ENCODE measurements at regions not wholly inside any gene's neighbourhood (a gene's known extent, or its start where the extent isn't known, plus 50 kb on each side); places are given as distances from the start of the nearest gene placed in this dataset.
"Not testable (repeated sequence)": the region's sequence is repeated elsewhere in the genome, so short reads cannot be mapped to it uniquely, and the experiment has no call there.

DNA sequence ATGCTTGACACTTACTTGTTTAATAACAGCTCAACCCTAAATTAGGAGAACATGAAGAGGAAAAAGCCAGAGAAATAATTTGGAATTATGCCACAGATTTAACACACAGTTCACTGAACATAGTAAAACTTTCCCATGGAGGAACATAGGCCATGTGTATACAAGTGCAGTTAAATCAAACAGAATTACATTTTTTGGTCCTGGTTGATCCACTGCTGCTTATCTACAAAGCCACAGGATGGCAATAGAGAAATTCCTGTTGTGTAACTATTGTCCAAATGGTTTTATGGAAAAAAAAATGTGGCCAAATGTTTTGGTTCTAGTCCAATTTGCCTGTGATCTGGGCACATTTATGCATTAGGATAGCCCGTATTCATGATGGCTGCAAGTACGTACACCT, 136.8 kb downstream of the ALDH8A1 start:
- no peak overlapping the region for H3K4me3 ChIP-seq (ENCODE audit: low read depth in 1 of 5, low read length in 5 of 5)
- no peaks in the 10 kb centered on the region for H3K36me3 ChIP-seq (ENCODE audit: control insufficient read depth in 5 of 5, insufficient read depth in 5 of 5, low read length in 5 of 5)
- H3K27ac ChIP-seq (ENCODE audit: low read depth, low read length), result no peak overlapping the region
- no peaks in the 10 kb centered on the region for H3K27me3 ChIP-seq (ENCODE audit: control insufficient read depth in 5 of 5, insufficient read depth in 4 of 5, low read length in 5 of 5)
- H3K9ac ChIP-seq (ENCODE audit: low read length in 5 of 5), result no peak overlapping the region
- no peaks in the 10 kb centered on the region for H3K9me3 ChIP-seq (ENCODE audit: control insufficient read depth in 5 of 5, low read length in 5 of 5)
- no peaks in the 10 kb centered on the region for H3K4me1 ChIP-seq (ENCODE audit: control insufficient read depth in 5 of 5, insufficient read depth in 5 of 5, low read length in 5 of 5)

GRCh38 chr6:134810402-134810801, 139.5 kb downstream of the ALDH8A1 start:
- no peak overlapping the region for H3K4me3 ChIP-seq (ENCODE audit: low read depth in 1 of 5, low read length in 5 of 5)
- H3K4me1 ChIP-seq (ENCODE audit: control insufficient read depth in 5 of 5, insufficient read depth in 5 of 5, low read length in 5 of 5), result no peaks in the 10 kb centered on the region
- H3K27ac ChIP-seq (ENCODE audit: low read depth, low read length), result no peak overlapping the region
- H3K9me3 ChIP-seq (ENCODE audit: control insufficient read depth in 5 of 5, low read length in 5 of 5), result no peaks in the 10 kb centered on the region
- H3K9ac ChIP-seq (ENCODE audit: low read length in 5 of 5), result no peak overlapping the region
- no peaks in the 10 kb centered on the region for H3K27me3 ChIP-seq (ENCODE audit: control insufficient read depth in 5 of 5, insufficient read depth in 4 of 5, low read length in 5 of 5)
- H3K36me3 ChIP-seq (ENCODE audit: control insufficient read depth in 5 of 5, insufficient read depth in 5 of 5, low read length in 5 of 5), result no peaks in the 10 kb centered on the region

- Histone ChIP-seq H3K9me3 (ENCODE audit: control insufficient read depth in 5 of 5, low read length in 5 of 5) (no peaks in the 10 kb centered on the region), H3K4me1 (ENCODE audit: control insufficient read depth in 5 of 5, insufficient read depth in 5 of 5, low read length in 5 of 5) (no peaks in the 10 kb centered on the region), H3K9ac (ENCODE audit: low read length in 5 of 5) (no peak overlapping the region), H3K27me3 (ENCODE audit: control insufficient read depth in 5 of 5, insufficient read depth in 4 of 5, low read length in 5 of 5) (no peaks in the 10 kb centered on the region), H3K27ac (ENCODE audit: low read depth, low read length) (no peak overlapping the region), H3K4me3 (ENCODE audit: low read depth in 1 of 5, low read length in 5 of 5) (no peak overlapping the region), H3K36me3 (ENCODE audit: control insufficient read depth in 5 of 5, insufficient read depth in 5 of 5, low read length in 5 of 5) (no peaks in the 10 kb centered on the region)
Observed at GRCh38 chr6:134809130-134809529, 140.8 kb downstream of the ALDH8A1 start.

- Histone ChIP-seq H3K9ac (ENCODE audit: low read length in 5 of 5) (no peak overlapping the region), H3K27ac (ENCODE audit: low read depth, low read length) (no peak overlapping the region), H3K27me3 (ENCODE audit: control insufficient read depth in 5 of 5, insufficient read depth in 4 of 5, low read length in 5 of 5) (no peaks in the 10 kb centered on the region)
Observed at GRCh38 chr6:134806180-134806798, 143.6 kb downstream of the ALDH8A1 start.

DNA sequence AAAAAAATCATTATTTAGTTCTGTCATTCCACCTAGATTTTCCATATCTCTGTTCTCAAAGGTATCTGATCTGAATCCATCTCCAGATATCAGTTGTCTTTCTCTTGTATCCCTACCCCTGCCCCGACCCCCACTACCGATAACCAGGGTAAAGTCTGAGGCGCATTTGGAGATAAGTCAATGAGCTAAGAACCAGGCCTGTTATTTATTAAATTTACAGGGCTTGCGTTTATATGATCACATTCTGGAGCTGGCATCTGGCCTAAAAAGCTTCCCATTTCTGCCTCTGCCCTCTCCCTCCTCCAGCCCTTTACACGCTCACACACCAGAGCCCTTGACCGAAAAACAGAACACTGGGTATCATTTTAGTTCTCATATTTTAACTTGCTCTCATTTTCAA, 144.7 kb downstream of the ALDH8A1 start:
- no peaks in the 10 kb centered on the region for H3K27me3 ChIP-seq (ENCODE audit: control insufficient read depth in 5 of 5, insufficient read depth in 4 of 5, low read length in 5 of 5)
- H3K36me3 ChIP-seq (ENCODE audit: control insufficient read depth in 5 of 5, insufficient read depth in 5 of 5, low read length in 5 of 5), result no peaks in the 10 kb centered on the region
- H3K4me1 ChIP-seq (ENCODE audit: control insufficient read depth in 5 of 5, insufficient read depth in 5 of 5, low read length in 5 of 5), result no peaks in the 10 kb centered on the region
- no peaks in the 10 kb centered on the region for H3K9me3 ChIP-seq (ENCODE audit: control insufficient read depth in 5 of 5, low read length in 5 of 5)
- no peak overlapping the region for H3K27ac ChIP-seq (ENCODE audit: low read depth, low read length)
- no peak overlapping the region for H3K9ac ChIP-seq (ENCODE audit: low read length in 5 of 5)
- H3K4me3 ChIP-seq (ENCODE audit: low read depth in 1 of 5, low read length in 5 of 5), result no peak overlapping the region

More at GRCh38 chr6:134806180-134806798, 143.6 kb downstream of the ALDH8A1 start:
- no peaks in the 10 kb centered on the region for H3K9me3 ChIP-seq (ENCODE audit: control insufficient read depth in 5 of 5, low read length in 5 of 5)
- no peaks in the 10 kb centered on the region for H3K4me1 ChIP-seq (ENCODE audit: control insufficient read depth in 5 of 5, insufficient read depth in 5 of 5, low read length in 5 of 5)
- H3K4me3 ChIP-seq (ENCODE audit: low read depth in 1 of 5, low read length in 5 of 5), result no peak overlapping the region
- no peaks in the 10 kb centered on the region for H3K36me3 ChIP-seq (ENCODE audit: control insufficient read depth in 5 of 5, insufficient read depth in 5 of 5, low read length in 5 of 5)

DNA sequence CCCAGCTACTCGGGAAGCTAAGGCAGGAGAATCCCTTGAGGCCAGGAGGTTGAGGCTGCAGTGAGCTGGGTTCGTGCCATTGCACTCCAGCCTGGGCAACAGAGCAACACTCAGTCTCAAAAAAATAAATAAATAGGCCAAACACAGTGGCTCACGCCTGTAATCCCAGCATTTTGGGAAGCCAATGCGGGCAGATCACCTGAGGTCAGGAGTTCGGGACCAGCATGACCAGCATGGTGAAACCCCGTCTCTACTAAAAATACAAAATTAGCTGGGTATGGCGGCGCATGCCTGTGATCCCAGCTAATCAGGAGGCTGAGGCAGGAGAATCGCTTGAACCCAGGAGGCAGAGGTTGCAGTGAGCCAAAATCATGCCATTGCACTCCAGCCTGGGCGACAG, 145.6 kb downstream of the ALDH8A1 start:
- not testable (repeated sequence) for H3K27me3 ChIP-seq (ENCODE audit: control insufficient read depth in 5 of 5, insufficient read depth in 4 of 5, low read length in 5 of 5); H3K4me3 ChIP-seq (ENCODE audit: low read depth in 1 of 5, low read length in 5 of 5); H3K4me1 ChIP-seq (ENCODE audit: control insufficient read depth in 5 of 5, insufficient read depth in 5 of 5, low read length in 5 of 5); H3K9ac ChIP-seq (ENCODE audit: low read length in 5 of 5); H3K36me3 ChIP-seq (ENCODE audit: control insufficient read depth in 5 of 5, insufficient read depth in 5 of 5, low read length in 5 of 5); H3K9me3 ChIP-seq (ENCODE audit: control insufficient read depth in 5 of 5, low read length in 5 of 5); H3K27ac ChIP-seq (ENCODE audit: low read depth, low read length)

GRCh38 chr6:134802426-134803058, 147.4 kb downstream of the ALDH8A1 start:
- Histone ChIP-seq H3K27ac (ENCODE audit: low read depth, low read length) (no peak overlapping the region), H3K36me3 (ENCODE audit: control insufficient read depth in 5 of 5, insufficient read depth in 5 of 5, low read length in 5 of 5) (no peaks in the 10 kb centered on the region), H3K4me3 (ENCODE audit: low read depth in 1 of 5, low read length in 5 of 5) (no peak overlapping the region), H3K9ac (ENCODE audit: low read length in 5 of 5) (no peak overlapping the region), H3K4me1 (ENCODE audit: control insufficient read depth in 5 of 5, insufficient read depth in 5 of 5, low read length in 5 of 5) (no peaks in the 10 kb centered on the region), H3K27me3 (ENCODE audit: control insufficient read depth in 5 of 5, insufficient read depth in 4 of 5, low read length in 5 of 5) (no peaks in the 10 kb centered on the region), H3K9me3 (ENCODE audit: control insufficient read depth in 5 of 5, low read length in 5 of 5) (no peaks in the 10 kb centered on the region)

- Histone ChIP-seq H3K9me3 (ENCODE audit: control insufficient read depth in 5 of 5, low read length in 5 of 5) (no peaks in the 10 kb centered on the region), H3K4me1 (ENCODE audit: control insufficient read depth in 5 of 5, insufficient read depth in 5 of 5, low read length in 5 of 5) (no peaks in the 10 kb centered on the region), H3K36me3 (ENCODE audit: control insufficient read depth in 5 of 5, insufficient read depth in 5 of 5, low read length in 5 of 5) (no peaks in the 10 kb centered on the region), H3K9ac (ENCODE audit: low read length in 5 of 5) (no peak overlapping the region), H3K4me3 (ENCODE audit: low read depth in 1 of 5, low read length in 5 of 5) (no peak overlapping the region), H3K27ac (ENCODE audit: low read depth, low read length) (no peak overlapping the region), H3K27me3 (ENCODE audit: control insufficient read depth in 5 of 5, insufficient read depth in 4 of 5, low read length in 5 of 5) (no peaks in the 10 kb centered on the region)
Observed at GRCh38 chr6:134797400-134798113, 152.3 kb downstream of the ALDH8A1 start.

DNA sequence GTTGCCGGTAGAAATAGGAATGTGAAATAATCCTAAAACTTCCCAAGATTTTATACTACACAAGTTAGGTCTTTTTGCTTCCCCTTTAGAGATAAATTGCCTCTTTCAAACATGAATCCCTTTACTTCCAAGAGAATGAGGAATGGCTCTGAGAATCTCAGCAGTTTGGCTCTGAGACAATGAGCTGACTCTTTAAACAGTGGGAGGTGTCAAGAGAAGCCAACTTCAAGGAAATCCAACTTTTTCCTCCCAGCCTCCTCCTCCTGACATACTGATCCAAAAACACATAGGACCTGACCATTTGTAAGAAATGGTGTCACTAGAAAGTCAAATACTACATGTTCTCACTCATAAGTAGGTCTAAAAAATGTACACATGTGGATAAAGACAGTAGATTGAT, 154.2 kb downstream of the ALDH8A1 start:
- no peaks in the 10 kb centered on the region for H3K4me1 ChIP-seq (ENCODE audit: control insufficient read depth in 5 of 5, insufficient read depth in 5 of 5, low read length in 5 of 5)
- H3K27me3 ChIP-seq (ENCODE audit: control insufficient read depth in 5 of 5, insufficient read depth in 4 of 5, low read length in 5 of 5), result no peaks in the 10 kb centered on the region
- no peak overlapping the region for H3K4me3 ChIP-seq (ENCODE audit: low read depth in 1 of 5, low read length in 5 of 5)
- no peak overlapping the region for H3K9ac ChIP-seq (ENCODE audit: low read length in 5 of 5)
- peaks cover 0 to 8% (median 5%) of the 10 kb centered on the region in 5 donors for H3K9me3 ChIP-seq (ENCODE audit: control insufficient read depth in 5 of 5, low read length in 5 of 5)
- no peaks in the 10 kb centered on the region for H3K36me3 ChIP-seq (ENCODE audit: control insufficient read depth in 5 of 5, insufficient read depth in 5 of 5, low read length in 5 of 5)
- H3K27ac ChIP-seq (ENCODE audit: low read depth, low read length), result no peak overlapping the region

DNA sequence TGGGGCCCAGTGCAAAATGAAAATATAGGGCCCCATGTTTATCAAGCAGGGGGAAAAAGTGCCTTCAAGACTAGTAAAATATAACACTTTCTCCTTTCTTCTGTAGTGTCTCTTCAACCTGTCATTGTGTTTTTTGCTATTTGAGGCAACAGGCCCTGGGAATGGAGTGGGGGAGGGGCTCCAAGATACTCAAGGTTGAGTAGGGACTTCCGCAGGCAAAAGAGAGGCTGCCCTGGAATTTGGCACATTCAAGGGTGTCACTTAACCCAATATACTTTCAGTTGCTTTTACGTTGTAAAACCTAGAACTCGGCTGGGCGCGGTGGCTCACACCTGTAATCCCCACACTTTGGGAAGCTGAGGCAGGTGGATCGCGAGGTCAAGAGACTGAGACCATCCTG, 154.9 kb downstream of the ALDH8A1 start:
- Histone ChIP-seq H3K4me1 (ENCODE audit: control insufficient read depth in 5 of 5, insufficient read depth in 5 of 5, low read length in 5 of 5) (no peaks in the 10 kb centered on the region), H3K27ac (ENCODE audit: low read depth, low read length) (no peak overlapping the region), H3K9ac (ENCODE audit: low read length in 5 of 5) (no peak overlapping the region), H3K36me3 (ENCODE audit: control insufficient read depth in 5 of 5, insufficient read depth in 5 of 5, low read length in 5 of 5) (no peaks in the 10 kb centered on the region), H3K27me3 (ENCODE audit: control insufficient read depth in 5 of 5, insufficient read depth in 4 of 5, low read length in 5 of 5) (no peaks in the 10 kb centered on the region), H3K4me3 (ENCODE audit: low read depth in 1 of 5, low read length in 5 of 5) (no peak overlapping the region), H3K9me3 (ENCODE audit: control insufficient read depth in 5 of 5, low read length in 5 of 5) (peaks cover 0 to 11% (median 8%) of the 10 kb centered on the region in 5 donors)

All from subcutaneous abdominal adipose tissue (tissue), 5 donors.